ENCODE measurements at regions not wholly inside any gene's neighbourhood (a gene's known extent, or its start where the extent isn't known, plus 50 kb on each side); places are given as distances from the start of the nearest gene placed in this dataset.

GRCh38 chr7:32335107-32335506, 155.1 kb downstream of the LSM5 start:
- Histone ChIP-seq H3K9ac (ENCODE audit: low read length) (no peak overlapping the region), H3K27ac (ENCODE audit: low read length, poor library complexity, severe bottlenecking) (no peak overlapping the region), H2BK120ac (ENCODE audit: low read depth, low read length) (no peak overlapping the region), H2BK5ac (ENCODE audit: low read depth, low read length, poor library complexity, severe bottlenecking) (no peak overlapping the region), H3K27me3 (ENCODE audit: control insufficient read depth in 1 of 2, insufficient read depth in 1 of 2, low read length in 2 of 2) (peaks cover 3 to 9% of the 10 kb centered on the region in 2 experiments), H3K4me3 (ENCODE audit: insufficient read depth in 1 of 2, low read depth in 1 of 2, low read length in 2 of 2) (no peak overlapping the region), H4K8ac (ENCODE audit: low read length) (no peak overlapping the region), H4K91ac (ENCODE audit: low read length) (no peak overlapping the region), H3K14ac (ENCODE audit: low read length in 2 of 2) (no peak overlapping the region), H2BK12ac (ENCODE audit: low read length in 2 of 2) (no peak overlapping the region), H2BK15ac (ENCODE audit: low read depth, poor library complexity, severe bottlenecking) (no peak overlapping the region), H3K9me3 (ENCODE audit: control insufficient read depth, low read length) (peaks cover 3% of the 10 kb centered on the region), H3K4me1 (ENCODE audit: control insufficient read depth, insufficient read depth, low read depth, low read length) (peaks cover 2% of the 10 kb centered on the region), H2AFZ (ENCODE audit: low read depth, low read length) (no peak overlapping the region), H3K18ac (ENCODE audit: low read depth in 1 of 2, low read length in 2 of 2) (no peak overlapping the region), H3K4me2 (ENCODE audit: low read length, poor library complexity, severe bottlenecking) (no peak overlapping the region), H3K23ac (ENCODE audit: low read length in 2 of 2) (no peak overlapping the region), H3K4ac (ENCODE audit: low read depth in 1 of 2, low read length in 2 of 2) (no peak overlapping the region), H2AK5ac (ENCODE audit: low read length, severe bottlenecking) (no peak overlapping the region), H3K36me3 (ENCODE audit: control insufficient read depth in 1 of 2, insufficient read depth in 2 of 2, low read depth in 1 of 2, low read length in 2 of 2) (no peaks in the 10 kb centered on the region), H3K79me1 (replicated peaks; ENCODE audit: low read length, poor library complexity, severe bottlenecking) (no peaks in the 10 kb centered on the region)
- DNase-seq = peak; percentile 19
- 16% methylated on average over 1 of the region's 1 CpG for WGBS

DNA sequence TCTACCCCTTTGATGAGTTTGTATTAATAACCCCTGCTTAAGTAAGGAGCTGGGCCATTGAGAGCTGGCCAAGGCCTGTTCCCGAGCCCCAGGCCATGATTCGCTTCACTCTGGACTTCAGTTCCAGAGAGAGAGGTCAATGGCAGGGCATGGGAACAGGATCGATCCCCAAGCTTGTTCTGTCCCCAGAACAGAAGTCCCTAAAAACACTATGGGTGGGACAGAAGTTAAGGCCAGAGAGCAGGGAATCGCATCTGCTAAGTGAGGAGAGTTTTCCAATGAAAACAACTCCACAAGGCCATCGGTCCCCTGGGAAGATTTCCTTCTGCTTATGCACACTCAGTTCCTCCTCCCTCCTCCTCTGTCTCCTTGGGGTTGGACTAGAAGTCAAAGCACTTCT, 159.6 kb downstream of the LSM5 start:
- H3K4me3 ChIP-seq (ENCODE audit: insufficient read depth in 1 of 2, low read depth in 1 of 2, low read length in 2 of 2) = no peak overlapping the region
- H3K4me1 ChIP-seq (ENCODE audit: control insufficient read depth, insufficient read depth, low read depth, low read length) = peaks cover 2% of the 10 kb centered on the region
- no peak overlapping the region for H4K91ac ChIP-seq (ENCODE audit: low read length)
- H4K8ac ChIP-seq (ENCODE audit: low read length) = no peak overlapping the region
- H3K9me3 ChIP-seq (ENCODE audit: control insufficient read depth, low read length) = peaks cover 3% of the 10 kb centered on the region
- H3K14ac ChIP-seq (ENCODE audit: low read length in 2 of 2) = no peak overlapping the region
- no peak overlapping the region for H2BK15ac ChIP-seq (ENCODE audit: low read depth, poor library complexity, severe bottlenecking)
- no peaks in the 10 kb centered on the region for H3K79me1 ChIP-seq (replicated peaks; ENCODE audit: low read length, poor library complexity, severe bottlenecking)
- H3K23ac ChIP-seq (ENCODE audit: low read length in 2 of 2) = no peak overlapping the region
- H3K27me3 ChIP-seq (ENCODE audit: control insufficient read depth in 1 of 2, insufficient read depth in 1 of 2, low read length in 2 of 2) = peaks cover 0 to 6% of the 10 kb centered on the region in 2 experiments
- H2BK12ac ChIP-seq (ENCODE audit: low read length in 2 of 2) = no peak overlapping the region
- H2AK5ac ChIP-seq (ENCODE audit: low read length, severe bottlenecking) = no peak overlapping the region
- WGBS = 94% methylated on average over 4 of the region's 5 CpGs
- H3K4ac ChIP-seq (ENCODE audit: low read depth in 1 of 2, low read length in 2 of 2) = no peak overlapping the region
- H3K4me2 ChIP-seq (ENCODE audit: low read length, poor library complexity, severe bottlenecking) = no peak overlapping the region
- H3K36me3 ChIP-seq (ENCODE audit: control insufficient read depth in 1 of 2, insufficient read depth in 2 of 2, low read depth in 1 of 2, low read length in 2 of 2) = no peaks in the 10 kb centered on the region
- no peak overlapping the region for H2AFZ ChIP-seq (ENCODE audit: low read depth, low read length)
- H3K18ac ChIP-seq (ENCODE audit: low read depth in 1 of 2, low read length in 2 of 2) = no peak overlapping the region
- no peak overlapping the region for H2BK120ac ChIP-seq (ENCODE audit: low read depth, low read length)
- DNase-seq = no peak
- no peak overlapping the region for H2BK5ac ChIP-seq (ENCODE audit: low read depth, low read length, poor library complexity, severe bottlenecking)
- no peak overlapping the region for H3K27ac ChIP-seq (ENCODE audit: low read length, poor library complexity, severe bottlenecking)
- H3K9ac ChIP-seq (ENCODE audit: low read length) = no peak overlapping the region

GRCh38 chr7:32326078-32326477, 164.1 kb downstream of the LSM5 start:
- Histone ChIP-seq H2AK5ac (ENCODE audit: low read length, severe bottlenecking) (no peak overlapping the region), H3K4me1 (ENCODE audit: control insufficient read depth, insufficient read depth, low read depth, low read length) (no peaks in the 10 kb centered on the region), H3K27ac (ENCODE audit: low read length, poor library complexity, severe bottlenecking) (no peak overlapping the region), H3K4me2 (ENCODE audit: low read length, poor library complexity, severe bottlenecking) (no peak overlapping the region), H3K4ac (ENCODE audit: low read depth in 1 of 2, low read length in 2 of 2) (no peak overlapping the region), H3K18ac (ENCODE audit: low read depth in 1 of 2, low read length in 2 of 2) (no peak overlapping the region), H4K8ac (ENCODE audit: low read length) (no peak overlapping the region), H2AFZ (ENCODE audit: low read depth, low read length) (no peak overlapping the region), H3K9ac (ENCODE audit: low read length) (no peak overlapping the region), H3K9me3 (ENCODE audit: control insufficient read depth, low read length) (peaks cover 1% of the 10 kb centered on the region), H3K36me3 (ENCODE audit: control insufficient read depth in 1 of 2, insufficient read depth in 2 of 2, low read depth in 1 of 2, low read length in 2 of 2) (no peaks in the 10 kb centered on the region), H2BK12ac (ENCODE audit: low read length in 2 of 2) (no peak overlapping the region), H3K23ac (ENCODE audit: low read length in 2 of 2) (no peak overlapping the region), H2BK120ac (ENCODE audit: low read depth, low read length) (no peak overlapping the region), H3K27me3 (ENCODE audit: control insufficient read depth in 1 of 2, insufficient read depth in 1 of 2, low read length in 2 of 2) (peaks cover 3 to 14% of the 10 kb centered on the region in 2 experiments), H2BK5ac (ENCODE audit: low read depth, low read length, poor library complexity, severe bottlenecking) (no peak overlapping the region), H2BK15ac (ENCODE audit: low read depth, poor library complexity, severe bottlenecking) (no peak overlapping the region), H4K91ac (ENCODE audit: low read length) (no peak overlapping the region), H3K4me3 (ENCODE audit: insufficient read depth in 1 of 2, low read depth in 1 of 2, low read length in 2 of 2) (no peak overlapping the region), H3K14ac (ENCODE audit: low read length in 2 of 2) (no peak overlapping the region), H3K79me1 (replicated peaks; ENCODE audit: low read length, poor library complexity, severe bottlenecking) (no peaks in the 10 kb centered on the region)
- no peak for DNase-seq
- 15% methylated on average over 1 of the region's 1 CpG for WGBS

- Histone ChIP-seq H4K8ac (ENCODE audit: low read length) (no peak overlapping the region), H3K23ac (ENCODE audit: low read length in 2 of 2) (no peak overlapping the region), H2AFZ (ENCODE audit: low read depth, low read length) (no peak overlapping the region), H2BK12ac (ENCODE audit: low read length in 2 of 2) (no peak overlapping the region), H3K27ac (ENCODE audit: low read length, poor library complexity, severe bottlenecking) (no peak overlapping the region), H3K4me1 (ENCODE audit: control insufficient read depth, insufficient read depth, low read depth, low read length) (no peaks in the 10 kb centered on the region), H3K4ac (ENCODE audit: low read depth in 1 of 2, low read length in 2 of 2) (no peak overlapping the region), H3K14ac (ENCODE audit: low read length in 2 of 2) (no peak overlapping the region), H3K9ac (ENCODE audit: low read length) (no peak overlapping the region), H2BK120ac (ENCODE audit: low read depth, low read length) (no peak overlapping the region), H3K79me1 (replicated peaks; ENCODE audit: low read length, poor library complexity, severe bottlenecking) (no peaks in the 10 kb centered on the region), H3K4me3 (ENCODE audit: insufficient read depth in 1 of 2, low read depth in 1 of 2, low read length in 2 of 2) (no peak overlapping the region), H2BK15ac (ENCODE audit: low read depth, poor library complexity, severe bottlenecking) (no peak overlapping the region), H3K36me3 (ENCODE audit: control insufficient read depth in 1 of 2, insufficient read depth in 2 of 2, low read depth in 1 of 2, low read length in 2 of 2) (no peaks in the 10 kb centered on the region), H3K27me3 (ENCODE audit: control insufficient read depth in 1 of 2, insufficient read depth in 1 of 2, low read length in 2 of 2) (peaks cover 3 to 29% of the 10 kb centered on the region in 2 experiments), H3K9me3 (ENCODE audit: control insufficient read depth, low read length) (no peaks in the 10 kb centered on the region), H3K4me2 (ENCODE audit: low read length, poor library complexity, severe bottlenecking) (no peak overlapping the region), H2BK5ac (ENCODE audit: low read depth, low read length, poor library complexity, severe bottlenecking) (no peak overlapping the region), H3K18ac (ENCODE audit: low read depth in 1 of 2, low read length in 2 of 2) (no peak overlapping the region), H4K91ac (ENCODE audit: low read length) (no peak overlapping the region), H2AK5ac (ENCODE audit: low read length, severe bottlenecking) (no peak overlapping the region)
- DNase-seq = no peak
- 72% methylated on average over 3 of the region's 3 CpGs for WGBS
These were observed 166.5 kb downstream of the LSM5 start for GRCh38 chr7:32323712-32324111.
